ENCODE measurements at regions not wholly inside any gene's neighbourhood (a gene's known extent, or its start where the extent isn't known, plus 50 kb on each side); places are given as distances from the start of the nearest gene placed in this dataset.

GRCh38 chr4:90051999-90052398 lies 75.2 kb upstream of the CCSER1 start:
- WGBS, 4 donors = 76 to 84% (median 78%) methylated on average over 3 of the region's 3 CpGs
- Histone ChIP-seq H3K9me3 (replicated peaks in 1 of 3) (no peaks in the 10 kb centered on the region), H3K27ac (no peak overlapping the region), H3K36me3 (replicated peaks in 1 of 2) (no peaks in the 10 kb centered on the region), H3K27me3 (no peaks in the 10 kb centered on the region), H3K4me3 (no peak overlapping the region), H3K4me1 (replicated peaks in 1 of 2) (no peaks in the 10 kb centered on the region)
- intact Hi-C loops (cut with DNase I) = no loop called here
- no peak for DNase-seq
- no peak for TF ChIP-seq CTCF (IDR thresholded peaks at IDR 0.05)
- TF ChIP-seq POLR2A (IDR thresholded peaks at IDR 0.05) = no peak

GRCh38 chr4:90057091-90057490 lies 70.1 kb upstream of the CCSER1 start:
- no peaks in the 10 kb centered on the region for H3K9me3 ChIP-seq (replicated peaks in 1 of 3)
- H3K4me1 ChIP-seq (replicated peaks in 1 of 2) = no peaks in the 10 kb centered on the region
- no peak overlapping the region for H3K4me3 ChIP-seq
- TF ChIP-seq POLR2A (IDR thresholded peaks at IDR 0.05) (no peak), CTCF (IDR thresholded peaks at IDR 0.05) (no peak)
- H3K36me3 ChIP-seq (replicated peaks in 1 of 2) = no peaks in the 10 kb centered on the region
- intact Hi-C loops (cut with DNase I) = no loop called here
- H3K27me3 ChIP-seq = no peaks in the 10 kb centered on the region
- DNase-seq = no peak
- H3K27ac ChIP-seq = no peak overlapping the region
- 43 to 54% (median 48%) methylated on average over 2 of the region's 2 CpGs for WGBS, 4 donors

GRCh38 chr4:90060039-90060438 lies 67.2 kb upstream of the CCSER1 start:
- Histone ChIP-seq H3K4me3 (no peak overlapping the region), H3K27me3 (no peaks in the 10 kb centered on the region), H3K4me1 (replicated peaks in 1 of 2) (no peaks in the 10 kb centered on the region), H3K36me3 (replicated peaks in 1 of 2) (no peaks in the 10 kb centered on the region), H3K9me3 (replicated peaks in 1 of 3) (no peaks in the 10 kb centered on the region), H3K27ac (no peak overlapping the region)
- TF ChIP-seq POLR2A (IDR thresholded peaks at IDR 0.05) (no peak), CTCF (IDR thresholded peaks at IDR 0.05) (no peak)
- 75 to 87% (median 83%) methylated on average over 4 of the region's 4 CpGs for WGBS, 4 donors
- intact Hi-C loops (cut with DNase I) = no loop called here
- no peak for DNase-seq

GRCh38 chr4:90061881-90062280 lies 65.3 kb upstream of the CCSER1 start:
- no peaks in the 10 kb centered on the region for H3K4me1 ChIP-seq (replicated peaks in 1 of 2)
- H3K9me3 ChIP-seq (replicated peaks in 1 of 3) = no peaks in the 10 kb centered on the region
- 52 to 79% (median 58%) methylated on average over 1 of the region's 1 CpG for WGBS, 4 donors
- no peak overlapping the region for H3K27ac ChIP-seq
- no peaks in the 10 kb centered on the region for H3K27me3 ChIP-seq
- intact Hi-C loops (cut with DNase I) = no loop called here
- no peak for DNase-seq
- TF ChIP-seq POLR2A (IDR thresholded peaks at IDR 0.05) (no peak), CTCF (IDR thresholded peaks at IDR 0.05) (no peak)
- no peak overlapping the region for H3K4me3 ChIP-seq
- no peaks in the 10 kb centered on the region for H3K36me3 ChIP-seq (replicated peaks in 1 of 2)
